GM23338 (cell line): ENCODE measurements at regions not wholly inside any gene's neighbourhood (a gene's known extent, or its start where the extent isn't known, plus 50 kb on each side); places are given as distances from the start of the nearest gene placed in this dataset.

Source experiments
- ATAC-seq: fragments of 200-7000 bp; cut with Tn5 transposase; 3 replicates; pipeline ENCODE4 v1.9.1; 2020
- DNase-seq: peaks from one replicate; pipeline ENCODE4 v3.0.0-alpha.2; 2015; ENCODE audit warnings: low spot score
- H2AFZ ChIP-seq: fragments of 200-600 bp; sonication (generic); 2 replicates; pipeline ENCODE4 v1.8.0; 2016; ENCODE audit warnings: antibody characterized with exemption, mild to moderate bottlenecking, moderate library complexity
- H3F3A ChIP-seq: fragments of 200-600 bp; sonication (generic); replicated peaks from 2 replicates; pipeline ENCODE4 v1.8.0; 2017; ENCODE audit warnings: antibody characterized with exemption, mixed run types, low read depth
- H3K27ac ChIP-seq: fragments of 200-600 bp; sonication (generic); 2 replicates; pipeline ENCODE4 v1.6.1; 2016; ENCODE audit warnings: low read depth
- H3K27me3 ChIP-seq: fragments of 200-600 bp; sonication (generic); 2 replicates; pipeline ENCODE4 v1.8.0; 2016; ENCODE audit warnings: mild to moderate bottlenecking, mixed run types, moderate library complexity; ENCODE audit not compliant: insufficient read depth
- H3K36me3 ChIP-seq: fragments of 200-600 bp; sonication (generic); 2 replicates; pipeline ENCODE4 v1.8.0; 2016; ENCODE audit warnings: mild to moderate bottlenecking; ENCODE audit not compliant: insufficient read depth
- H3K4me1 ChIP-seq: fragments of 200-600 bp; sonication (generic); 2 replicates; pipeline ENCODE4 v1.8.0; 2016; ENCODE audit warnings: mild to moderate bottlenecking, moderate library complexity; ENCODE audit not compliant: insufficient read depth
- H3K4me2 ChIP-seq: fragments of 200-600 bp; sonication (generic); 2 replicates; pipeline ENCODE4 v1.7.1; 2017; ENCODE audit warnings: mixed run types
- H3K4me3 ChIP-seq: fragments of 200-600 bp; sonication (generic); 2 replicates; pipeline ENCODE4 v1.6.1; 2016; ENCODE audit warnings: mixed run types
- H3K79me2 ChIP-seq: fragments of 200-600 bp; sonication (generic); replicated peaks from 2 replicates; pipeline ENCODE4 v1.8.0; 2017; ENCODE audit warnings: mild to moderate bottlenecking; ENCODE audit not compliant: insufficient read depth
- H3K9me2 ChIP-seq: fragments of 200-600 bp; sonication (generic); 2 replicates; pipeline ENCODE4 v1.8.0; 2017; ENCODE audit not compliant: insufficient read depth
- H4K20me1 ChIP-seq: fragments of 200-600 bp; sonication (generic); replicated peaks from 2 replicates; pipeline ENCODE4 v1.8.0; 2017; ENCODE audit warnings: mild to moderate bottlenecking; ENCODE audit not compliant: insufficient read depth
- H3K27ac Mint-ChIP-seq: 2 replicates; pipeline ENCODE4 v1.8.0; 2020; ENCODE audit warnings: inconsistent platforms, mild to moderate bottlenecking, moderate library complexity, mixed read lengths
- H3K27me3 Mint-ChIP-seq: 3 replicates; pipeline ENCODE4 v1.8.0; 2022; ENCODE audit warnings: low read depth, mild to moderate bottlenecking, moderate library complexity, mixed read lengths, inconsistent platforms; ENCODE audit not compliant: insufficient read depth, poor library complexity
- H3K36me3 Mint-ChIP-seq: 3 replicates; pipeline ENCODE4 v1.8.0; 2021; ENCODE audit warnings: low read depth, mild to moderate bottlenecking, inconsistent platforms, moderate library complexity, mixed read lengths
- H3K4me1 Mint-ChIP-seq: 3 replicates; pipeline ENCODE4 v1.8.0; 2020; ENCODE audit warnings: mild to moderate bottlenecking, inconsistent platforms, mixed read lengths
- H3K4me3 Mint-ChIP-seq: 3 replicates; pipeline ENCODE4 v1.8.0; 2021; ENCODE audit warnings: moderate library complexity, mild to moderate bottlenecking, inconsistent platforms, mixed read lengths
- H3K9me3 Mint-ChIP-seq: 3 replicates; pipeline ENCODE4 v1.8.0; 2020; ENCODE audit warnings: moderate library complexity, mild to moderate bottlenecking, inconsistent platforms, mixed read lengths
- CREB1 ChIP-seq: fragments of 250-450 bp; sonication (Bioruptor Pico); IDR thresholded peaks from 2 replicates; pipeline ENCODE4 v1.5.0; 2020; ENCODE audit warnings: low read depth, mild to moderate bottlenecking, moderate library complexity
- EZH2 ChIP-seq: fragments of 200-600 bp; sonication (generic); IDR thresholded peaks from one replicate; pipeline ENCODE4 v1.8.0; 2017; ENCODE audit warnings: antibody characterized with exemption, mild to moderate bottlenecking, low read depth; ENCODE audit not compliant: unreplicated experiment
- EZH2phosphoT487 ChIP-seq: fragments of 200-600 bp; sonication (generic); IDR thresholded peaks from one replicate; pipeline ENCODE4 v1.8.1; 2018; ENCODE audit warnings: antibody characterized with exemption; ENCODE audit not compliant: unreplicated experiment
- JUNB ChIP-seq: IDR thresholded peaks from one replicate; pipeline ENCODE4 v1.6.1; 2016; ENCODE audit warnings: antibody characterized with exemption; ENCODE audit not compliant: unreplicated experiment
- NANOG ChIP-seq: IDR thresholded peaks from 2 replicates; pipeline ENCODE4 v1.6.1; 2016; ENCODE audit warnings: antibody characterized with exemption, borderline replicate concordance
- POLR2AphosphoS5 ChIP-seq: IDR thresholded peaks from 2 replicates; pipeline ENCODE4 v1.6.1; 2016; ENCODE audit warnings: antibody characterized with exemption, low read depth
- STAT1 ChIP-seq: IDR thresholded peaks from one replicate; pipeline ENCODE4 v1.6.1; 2016; ENCODE audit warnings: antibody characterized with exemption; ENCODE audit not compliant: unreplicated experiment
- ZNF114 ChIP-seq: fragments of 250-450 bp; sonication (Bioruptor Pico); IDR thresholded peaks from 2 replicates; pipeline ENCODE4 v1.5.0; 2020; ENCODE audit warnings: mild to moderate bottlenecking, moderate library complexity
- ZNF331 ChIP-seq: fragments of 250-450 bp; sonication (Bioruptor Pico); IDR thresholded peaks from 2 replicates; pipeline ENCODE4 v1.5.0; 2020; ENCODE audit warnings: low read depth, mild to moderate bottlenecking, moderate library complexity
- ZNF462 ChIP-seq: fragments of 250-450 bp; sonication (Bioruptor Pico); IDR thresholded peaks from 2 replicates; pipeline ENCODE4 v1.5.0; 2020; ENCODE audit warnings: mild to moderate bottlenecking, moderate library complexity
- TF ChIP-seq, protein P1 (sequence below): IDR thresholded peaks from 2 replicates; pipeline ENCODE4 v1.6.1; 2016; ENCODE audit warnings: antibody characterized with exemption
- TF ChIP-seq, protein P2 (sequence below): IDR thresholded peaks from one replicate; pipeline ENCODE4 v1.6.1; 2018; ENCODE audit warnings: antibody characterized with exemption; ENCODE audit not compliant: unreplicated experiment
- TF ChIP-seq, protein P3 (sequence below), 2 experiments: fragments of 200-600 bp in 1 of 2; sonication (generic) in 1 of 2; conservative IDR thresholded peaks; 2 replicates each; pipeline versions ENCODE4 v1.5.1 to v1.6.1; 2016 to 2017; ENCODE audit warnings: antibody characterized with exemption in 2 of 2, low read depth in 2 of 2, mild to moderate bottlenecking in 2 of 2, moderate library complexity in 1 of 2

DNA sequence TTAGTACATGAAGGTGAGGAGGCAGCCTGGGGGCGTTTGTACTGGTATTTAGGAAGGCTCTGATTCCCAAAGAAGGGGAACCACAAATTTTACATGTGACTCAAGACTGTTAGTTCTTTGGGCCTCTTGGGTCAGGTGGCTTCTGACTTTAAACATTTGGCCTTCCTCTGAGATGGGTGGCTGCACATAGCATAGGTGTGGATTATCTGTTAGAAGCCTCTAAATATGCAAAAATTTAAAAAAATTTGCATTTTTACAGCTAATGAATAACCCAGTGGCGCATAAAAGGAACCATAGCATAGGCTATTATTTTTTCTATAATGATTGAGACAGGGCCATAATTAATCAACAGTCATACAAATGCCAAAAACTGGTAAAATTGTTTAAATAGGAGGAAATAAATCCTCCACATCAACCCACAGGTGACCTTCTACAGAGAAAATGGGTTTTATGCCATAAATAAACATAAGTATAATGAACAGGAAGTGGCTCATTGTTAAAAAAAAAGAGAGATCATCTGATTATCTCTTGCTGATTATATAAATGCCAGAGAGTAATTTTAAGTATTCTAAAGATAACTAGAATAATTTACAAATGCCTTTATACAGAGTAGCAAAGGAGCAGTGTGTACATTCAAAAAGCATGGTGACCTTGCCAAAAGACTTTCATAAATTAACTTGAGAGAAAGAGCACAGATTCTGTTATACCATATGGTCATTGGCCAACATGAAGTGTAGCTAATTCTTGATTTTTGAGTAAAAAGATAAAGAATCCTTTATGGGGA lies 284.2 kb upstream of the ATP2B1 start:
- ATAC-seq (no peak), DNase-seq (no peak)
- H3K4me3 Mint-ChIP-seq, result no peak overlapping the region
- no peaks in the 10 kb centered on the region for H3K79me2 ChIP-seq
- no peaks in the 10 kb centered on the region for H4K20me1 ChIP-seq
- peaks cover 11% of the 10 kb centered on the region; the same call in 2 of the 3 replicates for H3K4me1 Mint-ChIP-seq
- no peaks in the 10 kb centered on the region for H3K27me3 ChIP-seq
- no peak for TF ChIP-seq STAT1
- TF ChIP-seq, protein P1, sequence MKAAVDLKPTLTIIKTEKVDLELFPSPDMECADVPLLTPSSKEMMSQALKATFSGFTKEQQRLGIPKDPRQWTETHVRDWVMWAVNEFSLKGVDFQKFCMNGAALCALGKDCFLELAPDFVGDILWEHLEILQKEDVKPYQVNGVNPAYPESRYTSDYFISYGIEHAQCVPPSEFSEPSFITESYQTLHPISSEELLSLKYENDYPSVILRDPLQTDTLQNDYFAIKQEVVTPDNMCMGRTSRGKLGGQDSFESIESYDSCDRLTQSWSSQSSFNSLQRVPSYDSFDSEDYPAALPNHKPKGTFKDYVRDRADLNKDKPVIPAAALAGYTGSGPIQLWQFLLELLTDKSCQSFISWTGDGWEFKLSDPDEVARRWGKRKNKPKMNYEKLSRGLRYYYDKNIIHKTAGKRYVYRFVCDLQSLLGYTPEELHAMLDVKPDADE, result no peak
- TF ChIP-seq ZNF462 (CRISPR knock-in tag), result no peak
- TF ChIP-seq ZNF114 (CRISPR knock-in tag), result no peak
- TF ChIP-seq ZNF331 (CRISPR knock-in tag), result no peak
- TF ChIP-seq EZH2, result no peak
- TF ChIP-seq NANOG, result no peak
- TF ChIP-seq, protein P2, sequence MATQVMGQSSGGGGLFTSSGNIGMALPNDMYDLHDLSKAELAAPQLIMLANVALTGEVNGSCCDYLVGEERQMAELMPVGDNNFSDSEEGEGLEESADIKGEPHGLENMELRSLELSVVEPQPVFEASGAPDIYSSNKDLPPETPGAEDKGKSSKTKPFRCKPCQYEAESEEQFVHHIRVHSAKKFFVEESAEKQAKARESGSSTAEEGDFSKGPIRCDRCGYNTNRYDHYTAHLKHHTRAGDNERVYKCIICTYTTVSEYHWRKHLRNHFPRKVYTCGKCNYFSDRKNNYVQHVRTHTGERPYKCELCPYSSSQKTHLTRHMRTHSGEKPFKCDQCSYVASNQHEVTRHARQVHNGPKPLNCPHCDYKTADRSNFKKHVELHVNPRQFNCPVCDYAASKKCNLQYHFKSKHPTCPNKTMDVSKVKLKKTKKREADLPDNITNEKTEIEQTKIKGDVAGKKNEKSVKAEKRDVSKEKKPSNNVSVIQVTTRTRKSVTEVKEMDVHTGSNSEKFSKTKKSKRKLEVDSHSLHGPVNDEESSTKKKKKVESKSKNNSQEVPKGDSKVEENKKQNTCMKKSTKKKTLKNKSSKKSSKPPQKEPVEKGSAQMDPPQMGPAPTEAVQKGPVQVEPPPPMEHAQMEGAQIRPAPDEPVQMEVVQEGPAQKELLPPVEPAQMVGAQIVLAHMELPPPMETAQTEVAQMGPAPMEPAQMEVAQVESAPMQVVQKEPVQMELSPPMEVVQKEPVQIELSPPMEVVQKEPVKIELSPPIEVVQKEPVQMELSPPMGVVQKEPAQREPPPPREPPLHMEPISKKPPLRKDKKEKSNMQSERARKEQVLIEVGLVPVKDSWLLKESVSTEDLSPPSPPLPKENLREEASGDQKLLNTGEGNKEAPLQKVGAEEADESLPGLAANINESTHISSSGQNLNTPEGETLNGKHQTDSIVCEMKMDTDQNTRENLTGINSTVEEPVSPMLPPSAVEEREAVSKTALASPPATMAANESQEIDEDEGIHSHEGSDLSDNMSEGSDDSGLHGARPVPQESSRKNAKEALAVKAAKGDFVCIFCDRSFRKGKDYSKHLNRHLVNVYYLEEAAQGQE, result no peak
- TF ChIP-seq CREB1 (CRISPR knock-in tag), result no peak
- no peak for TF ChIP-seq JUNB
- no peak for TF ChIP-seq EZH2phosphoT487
- TF ChIP-seq POLR2AphosphoS5, result no peak
- TF ChIP-seq, protein P3, sequence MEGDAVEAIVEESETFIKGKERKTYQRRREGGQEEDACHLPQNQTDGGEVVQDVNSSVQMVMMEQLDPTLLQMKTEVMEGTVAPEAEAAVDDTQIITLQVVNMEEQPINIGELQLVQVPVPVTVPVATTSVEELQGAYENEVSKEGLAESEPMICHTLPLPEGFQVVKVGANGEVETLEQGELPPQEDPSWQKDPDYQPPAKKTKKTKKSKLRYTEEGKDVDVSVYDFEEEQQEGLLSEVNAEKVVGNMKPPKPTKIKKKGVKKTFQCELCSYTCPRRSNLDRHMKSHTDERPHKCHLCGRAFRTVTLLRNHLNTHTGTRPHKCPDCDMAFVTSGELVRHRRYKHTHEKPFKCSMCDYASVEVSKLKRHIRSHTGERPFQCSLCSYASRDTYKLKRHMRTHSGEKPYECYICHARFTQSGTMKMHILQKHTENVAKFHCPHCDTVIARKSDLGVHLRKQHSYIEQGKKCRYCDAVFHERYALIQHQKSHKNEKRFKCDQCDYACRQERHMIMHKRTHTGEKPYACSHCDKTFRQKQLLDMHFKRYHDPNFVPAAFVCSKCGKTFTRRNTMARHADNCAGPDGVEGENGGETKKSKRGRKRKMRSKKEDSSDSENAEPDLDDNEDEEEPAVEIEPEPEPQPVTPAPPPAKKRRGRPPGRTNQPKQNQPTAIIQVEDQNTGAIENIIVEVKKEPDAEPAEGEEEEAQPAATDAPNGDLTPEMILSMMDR (conservative IDR thresholded peaks at IDR 0.05; ENCODE audit: low read depth in 2 of 2), result no peak
- H3K27ac Mint-ChIP-seq, result peak overlapping the region; percentile 4; the same call in 1 of the 2 replicates
- no peak overlapping the region for H3K27ac ChIP-seq
- H3K36me3 Mint-ChIP-seq, result no peaks in the 10 kb centered on the region
- H3K9me3 Mint-ChIP-seq, result no peaks in the 10 kb centered on the region
- H2AFZ ChIP-seq, result no peak overlapping the region
- H3K27me3 Mint-ChIP-seq, result peaks cover 2% of the 10 kb centered on the region
- peaks cover 9% of the 10 kb centered on the region; the same call in 1 of the 2 replicates for H3K4me1 ChIP-seq
- no peaks in the 10 kb centered on the region for H3K36me3 ChIP-seq
- no peak overlapping the region for H3K4me3 ChIP-seq
- no peak overlapping the region for H3K4me2 ChIP-seq
- H3F3A ChIP-seq, result no peaks in the 10 kb centered on the region
- H3K9me2 ChIP-seq, result 0 out of 2 replicates have a peak, but pooled peaks cover 2% of the 10 kb centered on the region
